ENCODE measurements at regions not wholly inside any gene's neighbourhood (a gene's known extent, or its start where the extent isn't known, plus 50 kb on each side); places are given as distances from the start of the nearest gene placed in this dataset.

DNA sequence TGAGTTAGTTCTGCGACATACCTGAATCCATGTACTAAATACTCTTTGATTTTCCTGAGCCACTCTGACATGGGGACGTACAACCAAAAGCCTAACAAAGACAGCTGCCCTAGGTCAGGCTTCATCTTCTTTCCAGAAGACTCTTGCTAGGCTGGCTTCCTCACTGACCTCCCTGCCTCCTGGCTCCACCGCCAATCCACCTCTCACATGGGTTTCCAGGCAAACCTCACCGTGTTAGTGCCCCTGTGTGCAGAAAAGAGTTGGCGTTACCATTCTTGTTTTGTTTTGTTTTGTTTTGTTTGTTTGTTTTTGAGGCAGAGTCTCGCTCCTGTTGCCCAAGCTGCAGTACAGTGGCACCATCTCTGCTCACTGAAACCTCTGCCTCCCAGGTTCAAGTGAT lies 135.3 kb downstream of the WSCD1 start:
- no peak for TF ChIP-seq POLR2A (IDR thresholded peaks at IDR 0.05)
- TF ChIP-seq, protein P1, sequence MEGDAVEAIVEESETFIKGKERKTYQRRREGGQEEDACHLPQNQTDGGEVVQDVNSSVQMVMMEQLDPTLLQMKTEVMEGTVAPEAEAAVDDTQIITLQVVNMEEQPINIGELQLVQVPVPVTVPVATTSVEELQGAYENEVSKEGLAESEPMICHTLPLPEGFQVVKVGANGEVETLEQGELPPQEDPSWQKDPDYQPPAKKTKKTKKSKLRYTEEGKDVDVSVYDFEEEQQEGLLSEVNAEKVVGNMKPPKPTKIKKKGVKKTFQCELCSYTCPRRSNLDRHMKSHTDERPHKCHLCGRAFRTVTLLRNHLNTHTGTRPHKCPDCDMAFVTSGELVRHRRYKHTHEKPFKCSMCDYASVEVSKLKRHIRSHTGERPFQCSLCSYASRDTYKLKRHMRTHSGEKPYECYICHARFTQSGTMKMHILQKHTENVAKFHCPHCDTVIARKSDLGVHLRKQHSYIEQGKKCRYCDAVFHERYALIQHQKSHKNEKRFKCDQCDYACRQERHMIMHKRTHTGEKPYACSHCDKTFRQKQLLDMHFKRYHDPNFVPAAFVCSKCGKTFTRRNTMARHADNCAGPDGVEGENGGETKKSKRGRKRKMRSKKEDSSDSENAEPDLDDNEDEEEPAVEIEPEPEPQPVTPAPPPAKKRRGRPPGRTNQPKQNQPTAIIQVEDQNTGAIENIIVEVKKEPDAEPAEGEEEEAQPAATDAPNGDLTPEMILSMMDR (IDR thresholded peaks at IDR 0.05), result no peak

All from lower leg skin (tissue), 3 donors.